Neural cell (in vitro differentiated cells): ENCODE measurements at regions not wholly inside any gene's neighbourhood (a gene's known extent, or its start where the extent isn't known, plus 50 kb on each side); places are given as distances from the start of the nearest gene placed in this dataset.

Experiments used
- H2AFZ ChIP-seq: fragments of 200-600, 300-800 bp; sonication (generic), shearing (Covaris generic); 2 replicates; pipeline ENCODE4 v1.6.0; 2014; ENCODE audit warnings: low read depth, mild to moderate bottlenecking, antibody characterized with exemption, low read length, moderate library complexity
- H3F3A ChIP-seq: fragments of 200-600 bp; shearing (Covaris generic); 2 replicates; pipeline ENCODE4 v1.6.1; 2016; ENCODE audit warnings: mild to moderate bottlenecking, moderate library complexity, mixed read lengths, antibody characterized with exemption, low read length; ENCODE audit not compliant: insufficient read depth, poor library complexity, severe bottlenecking
- H3K27ac ChIP-seq: fragments of 200-600, 300-800 bp; sonication (generic), shearing (Covaris generic); 2 replicates; pipeline ENCODE4 v1.5.1; 2014; ENCODE audit warnings: mild to moderate bottlenecking, low read length, moderate library complexity
- H3K27me3 ChIP-seq: fragments of 300-800, 200-600 bp; sonication (generic), shearing (Covaris generic); 2 replicates; pipeline ENCODE4 v1.6.0; 2014; ENCODE audit warnings: mild to moderate bottlenecking, low read depth, low read length, moderate library complexity; ENCODE audit not compliant: insufficient read depth
- H3K36me3 ChIP-seq: fragments of 300-800, 200-600 bp; sonication (generic), shearing (Covaris generic); 2 replicates; pipeline ENCODE4 v1.5.1; 2014; ENCODE audit warnings: mild to moderate bottlenecking, antibody characterized with exemption, low read length, moderate library complexity; ENCODE audit not compliant: insufficient read depth
- H3K4me2 ChIP-seq: fragments of 300-800, 200-600 bp; sonication (generic), shearing (Covaris generic); 2 replicates; pipeline ENCODE4 v1.6.0; 2014; ENCODE audit warnings: mild to moderate bottlenecking, low read length
- H3K4me3 ChIP-seq: fragments of 300-800, 200-600 bp; sonication (generic), shearing (Covaris generic); 2 replicates; pipeline ENCODE4 v1.5.1; 2014; ENCODE audit warnings: mild to moderate bottlenecking, low read length, moderate library complexity
- H3K79me2 ChIP-seq: fragments of 200-600 bp; shearing (Covaris generic); replicated peaks from 2 replicates; pipeline ENCODE4 v1.6.0; 2014; ENCODE audit warnings: mild to moderate bottlenecking, low read length, moderate library complexity; ENCODE audit not compliant: insufficient read depth
- H3K9ac ChIP-seq: fragments of 300-800, 200-600 bp; sonication (generic), shearing (Covaris generic); 2 replicates; pipeline ENCODE4 v1.6.1; 2016; ENCODE audit warnings: mild to moderate bottlenecking, low read length, mixed read lengths
- H3K9me2 ChIP-seq: fragments of 200-600 bp; shearing (Covaris generic); 2 replicates; pipeline ENCODE4 v1.6.1; 2016; ENCODE audit warnings: mild to moderate bottlenecking, low read length, mixed read lengths; ENCODE audit not compliant: insufficient read depth
- H3K9me3 ChIP-seq: fragments of 200-600, 300-800 bp; sonication (generic), shearing (Covaris generic); 2 replicates; pipeline ENCODE4 v1.6.1; 2016; ENCODE audit warnings: mild to moderate bottlenecking, mixed run types, low read length, moderate library complexity, mixed read lengths
- H4K20me1 ChIP-seq: fragments of 200-600 bp; shearing (Covaris generic); 2 replicates; pipeline ENCODE4 v1.6.1; 2016; ENCODE audit warnings: mild to moderate bottlenecking, mixed run types; ENCODE audit not compliant: insufficient read depth
- EP300 ChIP-seq: fragments of 450-650 bp; conservative IDR thresholded peaks from 2 replicates; pipeline ENCODE4 v1.6.1; 2014; ENCODE audit warnings: antibody characterized with exemption, mild to moderate bottlenecking, moderate library complexity; ENCODE audit not compliant: poor library complexity, severe bottlenecking
- EZH2 ChIP-seq: fragments of 200-600, 300-800 bp; shearing (Covaris generic), sonication (generic); IDR thresholded peaks from 2 replicates; pipeline ENCODE4 v1.6.1; 2014; ENCODE audit warnings: antibody characterized with exemption, low read length, borderline replicate concordance, mild to moderate bottlenecking; ENCODE audit not compliant: insufficient read depth, poor library complexity, severe bottlenecking
- MXI1 ChIP-seq: fragments of 450-650 bp; conservative IDR thresholded peaks from 2 replicates; pipeline ENCODE4 v1.6.1; 2014; ENCODE audit warnings: antibody characterized with exemption, mild to moderate bottlenecking; ENCODE audit not compliant: poor library complexity, severe bottlenecking
- RAD21 ChIP-seq: fragments of 450-650 bp; conservative IDR thresholded peaks from 2 replicates; pipeline ENCODE4 v1.6.1; 2014; ENCODE audit warnings: antibody characterized with exemption, mild to moderate bottlenecking, moderate library complexity
- SMC3 ChIP-seq: fragments of 450-650 bp; conservative IDR thresholded peaks from 2 replicates; pipeline ENCODE4 v1.6.1; 2014; ENCODE audit warnings: antibody characterized with exemption, mild to moderate bottlenecking, moderate library complexity; ENCODE audit not compliant: poor library complexity
- TAF1 ChIP-seq: IDR thresholded peaks from 2 replicates; pipeline ENCODE4 v1.6.1; 2012; ENCODE audit warnings: low read depth
- TF ChIP-seq, protein P1 (sequence below): IDR thresholded peaks from 2 replicates; pipeline ENCODE4 v1.6.1; 2012; ENCODE audit warnings: borderline replicate concordance

DNA sequence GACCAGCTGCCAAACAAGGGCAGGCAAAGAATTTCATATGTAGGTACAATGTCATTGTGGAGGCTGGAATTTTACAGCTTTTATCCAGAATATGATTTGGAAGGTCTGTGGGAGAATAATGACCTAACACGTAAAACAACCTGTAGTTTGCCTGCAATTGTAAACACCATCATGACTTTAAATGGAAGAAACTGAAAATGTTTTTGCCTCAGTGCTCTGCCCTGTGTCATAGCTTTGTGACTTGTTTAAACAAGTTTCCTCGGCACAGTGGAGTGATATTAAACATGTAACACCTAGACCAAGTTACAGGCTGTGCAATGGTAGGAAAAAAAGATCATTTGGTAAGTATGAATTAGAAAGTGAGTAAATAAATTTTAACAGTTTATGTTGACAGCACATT lies 171.6 kb upstream of the MBNL1 start:
- no peaks in the 10 kb centered on the region for H3K27me3 ChIP-seq
- no peaks in the 10 kb centered on the region for H3K79me2 ChIP-seq
- no peak overlapping the region for H3K27ac ChIP-seq
- no peaks in the 10 kb centered on the region for H3K9me3 ChIP-seq
- H2AFZ ChIP-seq: no peak overlapping the region
- TF ChIP-seq, protein P1, sequence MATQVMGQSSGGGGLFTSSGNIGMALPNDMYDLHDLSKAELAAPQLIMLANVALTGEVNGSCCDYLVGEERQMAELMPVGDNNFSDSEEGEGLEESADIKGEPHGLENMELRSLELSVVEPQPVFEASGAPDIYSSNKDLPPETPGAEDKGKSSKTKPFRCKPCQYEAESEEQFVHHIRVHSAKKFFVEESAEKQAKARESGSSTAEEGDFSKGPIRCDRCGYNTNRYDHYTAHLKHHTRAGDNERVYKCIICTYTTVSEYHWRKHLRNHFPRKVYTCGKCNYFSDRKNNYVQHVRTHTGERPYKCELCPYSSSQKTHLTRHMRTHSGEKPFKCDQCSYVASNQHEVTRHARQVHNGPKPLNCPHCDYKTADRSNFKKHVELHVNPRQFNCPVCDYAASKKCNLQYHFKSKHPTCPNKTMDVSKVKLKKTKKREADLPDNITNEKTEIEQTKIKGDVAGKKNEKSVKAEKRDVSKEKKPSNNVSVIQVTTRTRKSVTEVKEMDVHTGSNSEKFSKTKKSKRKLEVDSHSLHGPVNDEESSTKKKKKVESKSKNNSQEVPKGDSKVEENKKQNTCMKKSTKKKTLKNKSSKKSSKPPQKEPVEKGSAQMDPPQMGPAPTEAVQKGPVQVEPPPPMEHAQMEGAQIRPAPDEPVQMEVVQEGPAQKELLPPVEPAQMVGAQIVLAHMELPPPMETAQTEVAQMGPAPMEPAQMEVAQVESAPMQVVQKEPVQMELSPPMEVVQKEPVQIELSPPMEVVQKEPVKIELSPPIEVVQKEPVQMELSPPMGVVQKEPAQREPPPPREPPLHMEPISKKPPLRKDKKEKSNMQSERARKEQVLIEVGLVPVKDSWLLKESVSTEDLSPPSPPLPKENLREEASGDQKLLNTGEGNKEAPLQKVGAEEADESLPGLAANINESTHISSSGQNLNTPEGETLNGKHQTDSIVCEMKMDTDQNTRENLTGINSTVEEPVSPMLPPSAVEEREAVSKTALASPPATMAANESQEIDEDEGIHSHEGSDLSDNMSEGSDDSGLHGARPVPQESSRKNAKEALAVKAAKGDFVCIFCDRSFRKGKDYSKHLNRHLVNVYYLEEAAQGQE: no peak
- TF ChIP-seq TAF1 (no peak), RAD21 (no peak)
- no peaks in the 10 kb centered on the region for H3F3A ChIP-seq
- no peaks in the 10 kb centered on the region for H3K9me2 ChIP-seq
- H4K20me1 ChIP-seq: no peaks in the 10 kb centered on the region
- no peak overlapping the region for H3K9ac ChIP-seq
- no peak overlapping the region for H3K4me2 ChIP-seq
- no peak overlapping the region for H3K4me3 ChIP-seq
- H3K36me3 ChIP-seq: no peaks in the 10 kb centered on the region

DNA sequence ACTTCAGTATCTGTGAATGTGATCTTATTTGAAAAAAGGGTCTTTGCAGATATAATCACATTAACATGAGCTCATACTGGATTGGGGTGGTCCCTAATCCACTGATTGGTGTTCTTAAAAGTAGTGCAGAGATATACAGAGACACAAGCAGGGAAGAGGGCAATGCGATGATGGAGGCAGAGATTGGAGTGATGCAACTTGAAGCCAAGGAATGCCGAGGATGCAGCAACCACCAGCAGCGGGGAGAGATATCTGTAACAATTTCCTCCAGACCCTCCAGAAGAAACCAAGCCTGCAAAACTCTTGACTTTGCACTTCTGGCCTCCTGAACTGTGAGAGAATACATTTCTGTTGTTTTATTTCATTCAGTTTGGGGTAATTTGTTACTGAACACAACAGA lies 171.0 kb upstream of the MBNL1 start:
- Histone ChIP-seq H3K79me2 (no peaks in the 10 kb centered on the region), H3K27ac (no peak overlapping the region), H4K20me1 (no peaks in the 10 kb centered on the region), H3K9me2 (no peaks in the 10 kb centered on the region), H3K9me3 (no peaks in the 10 kb centered on the region), H3K9ac (no peak overlapping the region), H2AFZ (no peak overlapping the region), H3K4me3 (no peak overlapping the region), H3K27me3 (no peaks in the 10 kb centered on the region), H3F3A (no peaks in the 10 kb centered on the region), H3K36me3 (no peaks in the 10 kb centered on the region), H3K4me2 (no peak overlapping the region)
- TF ChIP-seq RAD21: no peak
- TF ChIP-seq, protein P1: no peak
- no peak for TF ChIP-seq EP300

DNA sequence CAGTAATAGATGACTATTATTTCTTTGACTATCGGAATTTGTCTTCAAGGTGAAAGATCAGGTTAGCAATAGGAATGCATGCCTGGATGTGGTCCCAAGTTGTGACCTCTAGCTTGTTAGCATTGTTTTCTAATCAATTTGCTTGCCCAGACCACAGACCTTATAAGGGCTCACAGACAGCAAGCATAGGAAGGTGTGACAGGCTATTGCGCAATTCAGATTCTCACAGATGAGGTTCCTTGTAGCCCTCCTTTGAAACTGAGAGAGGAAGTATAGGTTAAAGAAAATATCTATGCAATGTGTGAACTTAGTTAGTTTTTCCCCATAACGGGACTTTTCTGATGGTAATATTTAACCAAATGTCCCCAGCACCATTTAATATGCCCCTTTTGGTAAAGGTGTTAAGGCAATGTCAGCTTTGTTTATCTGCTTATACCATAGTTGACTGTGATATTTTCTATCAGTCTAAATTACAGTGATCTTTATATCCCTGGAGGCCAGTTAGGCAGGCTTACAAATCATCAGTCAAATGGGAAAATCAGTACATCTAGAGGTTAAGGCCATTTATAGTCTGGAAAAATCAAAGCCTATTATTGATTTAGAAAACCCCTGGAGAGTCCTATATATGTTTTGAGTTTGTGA lies 168.1 kb upstream of the MBNL1 start:
- no peaks in the 10 kb centered on the region for H3K9me2 ChIP-seq
- no peaks in the 10 kb centered on the region for H4K20me1 ChIP-seq
- no peaks in the 10 kb centered on the region for H3K36me3 ChIP-seq
- H3K27me3 ChIP-seq: no peaks in the 10 kb centered on the region
- no peak overlapping the region for H3K27ac ChIP-seq
- no peak for TF ChIP-seq SMC3
- no peak for TF ChIP-seq EZH2
- TF ChIP-seq MXI1: no peak
- TF ChIP-seq EP300: no peak
- TF ChIP-seq, protein P1: no peak
- H3K4me2 ChIP-seq: no peak overlapping the region
- no peak overlapping the region for H3K9ac ChIP-seq
- H3K79me2 ChIP-seq: no peaks in the 10 kb centered on the region
- no peaks in the 10 kb centered on the region for H3K9me3 ChIP-seq
- no peak overlapping the region for H2AFZ ChIP-seq
- H3F3A ChIP-seq: no peaks in the 10 kb centered on the region
- H3K4me3 ChIP-seq: no peak overlapping the region
